Suprapubic skin (tissue), 4 donors: ENCODE measurements at regions not wholly inside any gene's neighbourhood (a gene's known extent, or its start where the extent isn't known, plus 50 kb on each side); places are given as distances from the start of the nearest gene placed in this dataset.
"Not testable (repeated sequence)": the region's sequence is repeated elsewhere in the genome, so short reads cannot be mapped to it uniquely, and the experiment has no call there.

Experiments
- DNase-seq, 2 donors: peaks; one replicate each; pipeline ENCODE4 v3.0.0-alpha.2; 2019; ENCODE audit warnings: low spot score in 2 of 2
- H3K27ac ChIP-seq: fragments of 200-600 bp; sonication (generic); one replicate; pipeline ENCODE4 v1.5.1; 2019
- H3K27me3 ChIP-seq: fragments of 200-600 bp; sonication (generic); one replicate; pipeline ENCODE4 v1.5.1; 2019
- H3K36me3 ChIP-seq: fragments of 200-600 bp; sonication (generic); one replicate; pipeline ENCODE4 v1.5.1; 2019
- H3K4me1 ChIP-seq: fragments of 200-600 bp; sonication (generic); one replicate; pipeline ENCODE4 v1.5.1; 2019
- H3K4me3 ChIP-seq: fragments of 200-600 bp; sonication (generic); one replicate; pipeline ENCODE4 v1.5.1; 2019; ENCODE audit warnings: mild to moderate bottlenecking
- H3K9me3 ChIP-seq: fragments of 200-600 bp; sonication (generic); one replicate; pipeline ENCODE4 v1.5.1; 2019
- EP300 ChIP-seq: sonication (generic); formaldehyde crosslinking; IDR thresholded peaks from one replicate; pipeline ENCODE4 v1.6.1; 2017; ENCODE audit warnings: antibody characterized with exemption
- POLR2A ChIP-seq, 2 donors: fragments of 450-650 bp; IDR thresholded peaks; one replicate each; pipeline ENCODE4 v1.6.1; 2017; ENCODE audit warnings: antibody characterized with exemption in 2 of 2, mild to moderate bottlenecking in 2 of 2, moderate library complexity in 2 of 2
- POLR2AphosphoS5 ChIP-seq, 3 donors: sonication (generic); formaldehyde crosslinking; IDR thresholded peaks; one replicate each; pipeline ENCODE4 v1.6.1; 2017; ENCODE audit warnings: antibody characterized with exemption in 3 of 3
- WGBS: methylation state at CpG from one replicate; pipeline ENCODE4 v1.1.5; 2018; 5-methylcytosine and 5-hydroxymethylcytosine counted together
- TF ChIP-seq, protein P1 (sequence below), 2 donors: fragments of 200-600 bp in 1 of 2; fragments of 450-650 bp in 1 of 2; sonication (generic) in 1 of 2; IDR thresholded peaks; one replicate each; pipeline ENCODE4 v1.5.1; 2016 to 2019; ENCODE audit warnings: antibody characterized with exemption in 2 of 2, mild to moderate bottlenecking in 1 of 2, moderate library complexity in 1 of 2

DNA sequence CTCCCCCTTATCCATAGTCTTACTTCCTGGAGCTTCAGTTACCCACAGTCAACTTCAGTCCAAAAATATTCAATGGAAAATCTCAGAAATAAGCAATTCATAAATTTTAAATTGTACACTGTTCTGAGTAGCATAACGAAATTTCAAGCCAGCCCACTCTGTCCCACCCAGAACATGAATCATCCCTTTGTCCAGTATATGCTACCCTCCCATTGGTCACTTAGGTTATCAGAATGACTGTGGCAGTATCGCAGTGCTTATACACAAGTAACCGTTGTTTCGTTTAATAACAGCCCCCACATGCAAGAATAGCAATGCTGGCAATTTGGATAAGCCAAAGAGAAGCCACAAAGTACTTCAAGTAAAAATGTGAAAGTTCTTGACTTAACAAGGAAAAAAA, 325.3 kb upstream of the ADAMTS9 start:
- Histone ChIP-seq H3K4me1 (no peaks in the 10 kb centered on the region), H3K9me3 (no peaks in the 10 kb centered on the region), H3K36me3 (no peaks in the 10 kb centered on the region), H3K27me3 (no peaks in the 10 kb centered on the region), H3K4me3 (no peak overlapping the region), H3K27ac (no peak overlapping the region)
- DNase-seq: no peak
- 90% methylated on average over 4 of the region's 4 CpGs for WGBS
- TF ChIP-seq POLR2AphosphoS5 (IDR thresholded peaks at IDR 0.05): no peak
- TF ChIP-seq, protein P1, sequence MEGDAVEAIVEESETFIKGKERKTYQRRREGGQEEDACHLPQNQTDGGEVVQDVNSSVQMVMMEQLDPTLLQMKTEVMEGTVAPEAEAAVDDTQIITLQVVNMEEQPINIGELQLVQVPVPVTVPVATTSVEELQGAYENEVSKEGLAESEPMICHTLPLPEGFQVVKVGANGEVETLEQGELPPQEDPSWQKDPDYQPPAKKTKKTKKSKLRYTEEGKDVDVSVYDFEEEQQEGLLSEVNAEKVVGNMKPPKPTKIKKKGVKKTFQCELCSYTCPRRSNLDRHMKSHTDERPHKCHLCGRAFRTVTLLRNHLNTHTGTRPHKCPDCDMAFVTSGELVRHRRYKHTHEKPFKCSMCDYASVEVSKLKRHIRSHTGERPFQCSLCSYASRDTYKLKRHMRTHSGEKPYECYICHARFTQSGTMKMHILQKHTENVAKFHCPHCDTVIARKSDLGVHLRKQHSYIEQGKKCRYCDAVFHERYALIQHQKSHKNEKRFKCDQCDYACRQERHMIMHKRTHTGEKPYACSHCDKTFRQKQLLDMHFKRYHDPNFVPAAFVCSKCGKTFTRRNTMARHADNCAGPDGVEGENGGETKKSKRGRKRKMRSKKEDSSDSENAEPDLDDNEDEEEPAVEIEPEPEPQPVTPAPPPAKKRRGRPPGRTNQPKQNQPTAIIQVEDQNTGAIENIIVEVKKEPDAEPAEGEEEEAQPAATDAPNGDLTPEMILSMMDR (IDR thresholded peaks at IDR 0.05): no peak

DNA sequence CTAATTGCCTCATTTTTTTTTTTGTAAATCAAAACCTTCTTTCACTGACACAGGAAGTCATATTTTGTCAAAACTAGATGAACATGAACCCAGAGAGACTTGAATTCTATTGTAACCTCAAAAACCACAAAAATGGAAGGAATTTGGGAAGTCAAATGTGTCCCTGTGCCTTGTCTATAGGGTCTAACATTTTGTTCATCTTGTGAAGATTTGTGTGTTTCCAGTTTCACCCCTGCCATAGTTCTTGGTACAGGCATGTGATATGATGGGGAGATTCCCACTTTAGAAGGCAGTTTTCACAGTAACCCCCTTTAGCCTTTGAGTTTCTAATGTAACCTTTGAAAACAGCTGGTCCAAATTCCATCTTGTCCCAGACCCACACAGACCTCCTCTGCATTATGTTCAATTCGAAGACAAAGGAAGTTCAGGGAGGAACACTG, 318.5 kb upstream of the ADAMTS9 start:
- Histone ChIP-seq H3K9me3 (no peaks in the 10 kb centered on the region), H3K27me3 (no peaks in the 10 kb centered on the region), H3K4me3 (no peak overlapping the region), H3K27ac (no peak overlapping the region), H3K4me1 (no peaks in the 10 kb centered on the region), H3K36me3 (no peaks in the 10 kb centered on the region)
- DNase-seq: no peak
- TF ChIP-seq POLR2AphosphoS5 (IDR thresholded peaks at IDR 0.05) (no peak), EP300 (no peak), POLR2A (IDR thresholded peaks at IDR 0.05) (no peak)
- TF ChIP-seq, protein P1 (IDR thresholded peaks at IDR 0.05): no peak
- WGBS: 17% methylated on average over 1 of the region's 1 CpG

DNA sequence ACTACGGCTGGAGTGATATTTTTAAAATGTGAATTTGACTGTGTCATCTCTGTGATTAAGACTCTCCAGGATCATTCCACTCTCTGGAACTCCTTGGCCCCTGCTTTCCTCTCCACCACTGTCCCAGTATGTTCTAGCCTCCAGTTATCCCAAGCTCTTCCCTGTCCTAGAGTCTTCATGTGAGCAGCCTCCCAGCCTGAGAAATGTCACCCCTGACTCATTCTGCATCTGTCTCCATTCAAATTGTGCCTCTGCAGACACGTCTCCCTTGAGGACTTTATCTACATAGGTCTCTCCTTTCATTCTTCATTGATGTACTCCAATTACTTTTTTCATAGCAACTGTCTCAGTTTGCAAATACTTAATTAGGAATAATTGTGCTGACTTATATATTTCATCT, 317.7 kb upstream of the ADAMTS9 start:
- Histone ChIP-seq H3K36me3 (no peaks in the 10 kb centered on the region), H3K4me3 (no peak overlapping the region), H3K27ac (no peak overlapping the region), H3K9me3 (no peaks in the 10 kb centered on the region), H3K27me3 (no peaks in the 10 kb centered on the region), H3K4me1 (no peaks in the 10 kb centered on the region)
- DNase-seq: no peak
- TF ChIP-seq POLR2AphosphoS5 (IDR thresholded peaks at IDR 0.05) (no peak), POLR2A (IDR thresholded peaks at IDR 0.05) (no peak), EP300 (no peak)
- TF ChIP-seq, protein P1 (IDR thresholded peaks at IDR 0.05): no peak
- 86% methylated on average over 2 of the region's 2 CpGs for WGBS

DNA sequence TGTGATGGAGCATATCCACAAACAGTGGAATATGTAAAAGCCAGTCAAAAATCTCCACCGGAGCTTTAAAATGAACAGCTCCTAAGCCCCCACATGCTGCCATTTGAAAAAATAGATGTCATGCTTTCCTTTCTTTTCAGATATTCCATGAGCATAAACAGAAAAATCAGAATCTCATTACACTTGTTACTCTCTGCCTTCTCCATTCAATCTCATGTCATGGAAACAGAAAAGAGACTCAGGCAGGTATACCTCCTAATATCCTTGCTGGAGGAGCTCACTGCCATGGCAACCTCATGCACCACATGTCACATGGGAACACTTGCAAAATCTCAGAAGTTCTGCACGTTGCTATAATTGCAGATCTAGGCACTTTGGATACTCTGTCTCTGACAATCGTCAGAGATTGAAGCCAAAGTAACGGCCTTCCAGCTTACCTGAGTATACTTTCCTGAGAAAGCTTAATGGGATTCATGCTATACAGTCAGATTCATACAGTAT, 317.0 kb upstream of the ADAMTS9 start:
- Histone ChIP-seq H3K4me1 (no peaks in the 10 kb centered on the region), H3K4me3 (no peak overlapping the region), H3K27me3 (no peaks in the 10 kb centered on the region), H3K36me3 (no peaks in the 10 kb centered on the region), H3K9me3 (no peaks in the 10 kb centered on the region), H3K27ac (no peak overlapping the region)
- 68% methylated on average over 4 of the region's 4 CpGs for WGBS
- DNase-seq: no peak
- TF ChIP-seq EP300: no peak
- TF ChIP-seq, protein P1 (IDR thresholded peaks at IDR 0.05): no peak
- TF ChIP-seq POLR2A (IDR thresholded peaks at IDR 0.05): no peak
- no peak for TF ChIP-seq POLR2AphosphoS5 (IDR thresholded peaks at IDR 0.05)

DNA sequence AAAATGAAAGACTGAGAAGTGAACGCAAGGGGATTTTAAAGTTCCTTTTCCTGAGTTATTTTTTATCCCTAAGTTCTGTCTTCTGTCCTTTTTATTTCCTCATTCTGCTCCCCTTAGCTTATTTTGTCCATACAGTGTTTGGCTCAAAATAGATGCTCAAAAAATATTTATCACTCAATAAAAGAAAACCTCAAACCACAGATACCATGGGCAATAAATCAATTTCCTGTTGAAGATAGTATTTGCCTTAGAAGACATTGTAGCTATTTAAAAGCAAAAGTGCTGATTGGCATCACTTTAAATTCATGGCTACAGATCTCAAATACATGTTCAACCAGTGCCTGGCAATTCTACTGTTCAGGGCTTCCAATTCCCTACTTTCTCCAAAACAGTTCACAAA, 316.5 kb upstream of the ADAMTS9 start:
- TF ChIP-seq EP300: no peak
- no peak for TF ChIP-seq POLR2A (IDR thresholded peaks at IDR 0.05)
- TF ChIP-seq, protein P1 (IDR thresholded peaks at IDR 0.05): no peak
- TF ChIP-seq POLR2AphosphoS5 (IDR thresholded peaks at IDR 0.05): no peak
- no peaks in the 10 kb centered on the region for H3K36me3 ChIP-seq
- H3K27me3 ChIP-seq: no peaks in the 10 kb centered on the region
- no peak overlapping the region for H3K27ac ChIP-seq
- H3K9me3 ChIP-seq: no peaks in the 10 kb centered on the region
- no peak for DNase-seq
- 68% methylated on average over 1 of the region's 1 CpG for WGBS
- no peaks in the 10 kb centered on the region for H3K4me1 ChIP-seq
- no peak overlapping the region for H3K4me3 ChIP-seq

DNA sequence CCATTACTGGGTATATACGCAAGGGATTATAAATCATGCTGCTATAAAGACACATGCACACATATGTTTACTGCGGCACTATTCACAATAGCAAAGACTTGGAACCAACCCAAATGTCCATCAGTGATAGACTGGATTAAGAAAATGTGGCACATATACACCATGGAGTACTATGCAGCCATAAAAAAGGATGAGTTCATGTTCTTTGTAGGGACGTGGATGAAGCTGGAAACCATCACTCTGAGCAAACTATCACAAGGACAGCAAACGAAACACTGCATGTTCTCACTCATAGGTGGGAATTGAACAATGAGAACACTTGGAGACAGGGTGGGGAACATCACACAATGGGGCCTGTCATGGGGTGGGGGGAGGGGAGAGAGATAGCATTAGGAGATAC, 313.3 kb upstream of the ADAMTS9 start:
- not testable (repeated sequence) for H3K9me3 ChIP-seq, H3K27ac ChIP-seq, H3K4me3 ChIP-seq, H3K4me1 ChIP-seq, H3K27me3 ChIP-seq, DNase-seq, H3K36me3 ChIP-seq
- 96% methylated on average over 4 of the region's 4 CpGs for WGBS
